HG02763 (cell line): ENCODE measurements at regions not wholly inside any gene's neighbourhood (a gene's known extent, or its start where the extent isn't known, plus 50 kb on each side); places are given as distances from the start of the nearest gene placed in this dataset.
"Not testable (repeated sequence)": the region's sequence is repeated elsewhere in the genome, so short reads cannot be mapped to it uniquely, and the experiment has no call there.

Source experiments
- ATAC-seq: cut with Tn5 transposase; IDR thresholded peaks from one replicate; pipeline ENCODE4 v1.9.1; 2021; ENCODE audit warnings: mild to moderate bottlenecking, moderate library complexity; ENCODE audit not compliant: unreplicated experiment

DNA sequence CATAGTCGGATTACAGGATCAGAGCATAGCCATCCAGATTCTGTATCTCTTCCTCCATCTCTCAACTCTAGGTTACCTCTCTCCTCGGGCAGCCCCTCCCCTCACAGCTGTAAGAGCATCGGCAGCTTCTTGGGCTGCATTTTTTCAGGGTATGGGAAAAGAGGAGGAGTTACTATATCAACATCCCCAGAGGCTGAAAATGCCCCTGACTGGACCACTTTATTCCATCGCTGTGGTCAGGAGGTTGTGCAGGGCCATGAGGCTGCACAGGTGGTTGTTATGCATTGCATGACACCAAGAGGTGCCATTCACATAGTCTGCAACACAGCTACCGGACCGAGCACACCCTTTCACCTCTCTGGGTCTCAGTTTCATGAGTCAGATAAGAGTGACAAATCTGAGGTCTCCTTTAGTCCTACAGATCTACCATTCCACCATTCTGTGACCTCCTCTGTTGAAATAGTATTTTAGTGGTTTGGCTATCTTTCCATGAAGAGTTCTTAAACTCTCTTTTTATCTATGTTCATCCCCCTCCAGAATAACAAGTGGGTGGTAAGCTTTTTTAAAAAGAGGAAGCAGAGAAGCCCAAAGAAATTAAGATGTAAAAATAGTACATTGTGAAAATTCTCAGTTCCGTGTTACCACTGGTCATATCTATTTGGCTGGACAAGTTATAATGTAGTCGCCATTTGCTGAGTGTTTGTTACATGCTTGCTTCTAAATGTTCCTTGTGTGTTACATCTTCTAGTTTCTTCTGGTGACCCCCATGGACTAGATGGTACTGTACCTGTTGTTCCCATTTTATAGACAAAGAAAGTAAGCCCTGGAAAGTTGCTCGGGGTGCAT, 56.6 kb upstream of the SLC1A4 start:
- ATAC-seq, result peak; percentile 78

DNA sequence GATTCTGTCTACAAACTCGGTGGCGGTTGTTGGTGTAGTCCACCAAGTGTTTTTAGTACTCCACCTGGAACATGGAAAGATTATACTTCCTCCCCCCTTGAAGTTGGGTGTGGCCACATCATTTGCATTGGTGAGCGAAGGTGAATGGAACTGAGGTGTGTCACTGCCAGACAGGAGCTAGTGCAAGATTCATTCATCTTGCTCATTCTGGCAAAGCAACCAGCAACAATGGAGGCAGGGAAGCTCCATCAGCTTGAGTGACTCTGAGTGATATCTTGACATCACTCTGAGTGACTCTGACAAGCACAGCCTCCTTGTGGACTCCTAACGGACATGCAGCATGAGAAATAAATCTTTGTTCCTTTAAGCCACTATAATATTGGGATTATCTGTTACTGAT, 54.7 kb upstream of the SLC1A4 start:
- no peak for ATAC-seq

DNA sequence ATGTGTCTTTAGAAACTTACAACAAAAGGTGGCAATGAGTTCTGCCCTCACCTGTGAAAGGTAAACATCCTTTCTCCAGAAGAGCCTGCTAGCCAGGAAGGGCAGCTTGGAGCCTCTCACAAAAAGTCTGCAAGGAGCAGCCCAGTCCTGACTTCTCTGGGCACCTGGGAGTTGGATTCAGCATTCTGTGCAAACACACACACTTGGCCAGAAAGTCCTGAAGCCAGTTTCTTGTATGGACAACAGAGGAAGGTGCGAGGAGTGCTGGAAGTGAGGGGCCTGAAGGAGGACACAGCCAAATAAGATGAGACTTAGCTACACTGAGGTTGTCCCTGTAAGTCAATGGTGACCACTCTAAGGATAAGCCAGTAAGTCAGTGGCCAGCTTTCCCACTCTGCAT, 52.4 kb upstream of the SLC1A4 start:
- ATAC-seq, result no peak

DNA sequence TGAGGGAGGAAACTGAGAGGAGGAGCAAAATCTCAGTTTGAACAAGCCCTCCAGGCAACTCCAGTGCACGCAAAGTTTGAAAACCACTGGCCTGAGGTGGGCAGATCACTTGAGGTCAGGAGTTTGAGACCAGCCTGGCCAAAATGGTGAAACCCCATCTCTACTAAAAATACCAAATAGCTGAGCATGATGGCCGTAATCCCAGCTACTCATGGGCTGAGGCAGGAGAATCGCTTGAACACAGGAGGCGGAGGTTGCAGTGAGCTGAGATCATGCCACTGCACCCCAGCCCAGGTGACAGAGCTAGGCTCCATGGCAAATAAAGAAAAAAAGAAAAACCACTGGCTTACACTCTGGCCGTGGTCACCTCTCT, 51.9 kb upstream of the SLC1A4 start:
- not testable (repeated sequence) for ATAC-seq

DNA sequence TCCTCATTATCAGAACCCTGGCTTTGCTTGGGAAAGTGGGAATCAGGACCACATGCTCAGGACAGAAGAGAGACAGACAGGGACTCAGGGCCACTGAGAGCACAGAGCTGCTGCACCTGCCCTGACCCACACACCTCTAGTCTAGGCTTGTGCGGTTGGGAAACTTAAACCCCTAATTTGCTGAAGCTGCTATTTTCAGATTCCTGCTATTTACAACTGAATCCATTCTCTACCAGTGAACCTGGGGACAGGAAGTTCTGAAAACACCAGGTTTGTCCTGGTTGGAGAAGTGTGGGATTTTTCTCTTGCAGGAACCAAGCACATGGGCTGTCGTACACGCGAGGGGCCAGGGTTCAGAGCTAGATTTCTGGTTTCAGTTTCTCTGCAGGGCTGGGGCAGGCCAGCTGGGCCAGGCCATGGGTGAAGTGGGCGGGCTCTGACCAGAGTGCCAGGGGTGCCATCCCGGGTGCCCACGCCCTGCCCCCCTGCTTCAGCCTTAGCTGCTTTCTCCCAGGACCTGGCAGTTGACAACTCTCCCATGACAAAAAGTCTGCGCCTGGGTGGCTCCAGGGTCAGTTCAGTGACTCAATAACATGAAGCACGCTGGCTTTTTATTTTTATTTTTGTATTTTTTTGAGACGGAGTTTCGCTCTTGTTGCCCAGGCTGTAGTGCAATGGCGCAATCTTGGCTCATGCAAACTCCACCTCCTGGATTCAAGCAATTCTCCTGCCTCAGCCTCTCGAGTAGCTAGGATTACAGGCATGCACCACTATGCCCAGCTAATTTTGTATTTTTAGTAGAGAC, 51.3 kb upstream of the SLC1A4 start:
- ATAC-seq, result peak; percentile 47

DNA sequence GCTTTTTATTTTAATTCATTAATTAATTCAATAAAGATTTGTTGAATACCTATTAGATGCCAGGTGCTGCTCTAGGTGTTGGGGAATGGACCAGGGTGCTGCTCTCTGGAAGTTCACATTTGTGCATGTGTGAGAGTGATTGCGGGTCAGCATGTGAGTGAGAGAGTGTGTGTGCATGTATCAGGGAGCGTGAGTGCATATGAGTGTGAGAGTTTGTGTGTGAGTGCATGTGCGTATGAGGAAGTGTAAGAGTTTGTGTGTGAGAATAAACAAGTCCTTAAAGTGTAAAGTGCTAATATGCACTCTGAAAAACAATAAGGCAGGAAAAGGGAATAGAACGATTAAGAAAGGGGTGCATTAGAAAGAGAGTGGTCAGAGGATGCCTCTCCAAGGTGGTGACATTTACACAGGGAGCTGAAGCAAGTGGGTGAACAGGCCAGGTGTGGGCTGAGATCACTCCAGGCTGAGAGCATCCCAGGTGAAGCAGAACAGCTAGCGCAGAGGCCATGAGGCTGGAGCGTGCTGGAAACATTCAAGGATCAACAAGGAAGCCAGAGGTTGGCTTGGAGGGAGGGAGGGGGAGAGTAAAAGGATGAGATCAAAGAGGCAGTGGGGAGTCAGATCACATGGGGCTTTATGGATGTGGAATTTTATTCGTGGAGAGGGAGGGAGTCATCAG, 50.5 kb upstream of the SLC1A4 start:
- ATAC-seq, result no peak

DNA sequence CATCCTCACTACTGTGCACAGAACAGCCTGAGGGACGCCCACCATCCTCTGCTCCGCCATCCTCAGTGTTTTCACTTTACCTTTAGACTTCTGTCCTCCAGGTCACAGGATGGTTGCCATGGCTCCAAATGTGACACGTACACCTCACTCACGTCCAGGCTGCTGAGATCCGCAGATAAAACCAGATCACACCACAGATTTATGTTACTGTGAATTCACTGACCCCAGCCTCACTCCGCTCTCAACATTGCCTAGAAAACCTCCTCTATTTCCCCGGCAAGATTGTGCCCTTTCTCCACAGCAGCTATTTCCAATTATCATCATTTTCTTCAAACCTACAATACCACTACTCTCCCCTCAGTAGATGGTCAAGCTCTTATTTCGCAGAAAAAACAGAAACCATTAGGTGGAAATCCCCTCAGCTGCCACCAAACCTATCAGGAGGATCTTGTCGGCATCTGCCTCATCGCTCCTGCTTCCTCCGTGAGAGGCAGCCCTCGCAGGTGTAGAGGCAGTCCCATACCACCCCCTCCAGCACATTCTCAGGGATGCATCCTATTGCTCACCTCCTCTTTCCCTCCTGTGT, 49.8 kb upstream of the SLC1A4 start:
- ATAC-seq, result peak; percentile 43
